ENCODE measurements at regions not wholly inside any gene's neighbourhood (a gene's known extent, or its start where the extent isn't known, plus 50 kb on each side); places are given as distances from the start of the nearest gene placed in this dataset.

GRCh38 chr2:104929663-104930062, 75.7 kb downstream of the POU3F3 start:
- DNase-seq, result no peak
- intact Hi-C loops (cut with micrococcal nuclease; ENCODE audit: unreplicated experiment), result no loop called here
- Histone ChIP-seq H3K4me2 (no peak overlapping the region), H3K36me3 (ENCODE audit: low read depth) (no peaks in the 10 kb centered on the region), H3K27me3 (ENCODE audit: insufficient read depth, low read depth) (peaks cover 63% of the 10 kb centered on the region), H3K4me3 (no peak overlapping the region), H3K4me1 (replicated peaks; ENCODE audit: insufficient read depth) (no peaks in the 10 kb centered on the region), H3F3A (ENCODE audit: insufficient read depth, low read depth) (no peaks in the 10 kb centered on the region), H3K27ac (no peak overlapping the region), H2AFZ (no peak overlapping the region), H3K9me2 (ENCODE audit: insufficient read depth) (no peaks in the 10 kb centered on the region), H4K20me1 (ENCODE audit: insufficient read depth) (no peaks in the 10 kb centered on the region), H3K9me3 (ENCODE audit: insufficient read depth, low read depth) (no peaks in the 10 kb centered on the region), H3K79me2 (ENCODE audit: low read depth) (no peaks in the 10 kb centered on the region)
- TF ChIP-seq EZH2 (IDR thresholded peaks at IDR 0.05; ENCODE audit: low read depth), result no peak
- POLR2A ChIA-PET (ENCODE audit: unreplicated experiment), result no interaction called here
- no TSS peak for BruUV-seq (replicated peaks)
- CTCF ChIA-PET, result no interaction called here

GRCh38 chr2:104930732-104931131, 76.8 kb downstream of the POU3F3 start:
- Histone ChIP-seq H3K4me2 (no peak overlapping the region), H3K27ac (no peak overlapping the region), H3K9me2 (ENCODE audit: insufficient read depth) (no peaks in the 10 kb centered on the region), H2AFZ (no peak overlapping the region), H3K79me2 (ENCODE audit: low read depth) (no peaks in the 10 kb centered on the region), H3K4me1 (replicated peaks; ENCODE audit: insufficient read depth) (no peaks in the 10 kb centered on the region), H3K36me3 (ENCODE audit: low read depth) (no peaks in the 10 kb centered on the region), H3K4me3 (no peak overlapping the region), H3K27me3 (ENCODE audit: insufficient read depth, low read depth) (peaks cover 74% of the 10 kb centered on the region), H3F3A (ENCODE audit: insufficient read depth, low read depth) (no peaks in the 10 kb centered on the region), H4K20me1 (ENCODE audit: insufficient read depth) (no peaks in the 10 kb centered on the region), H3K9me3 (ENCODE audit: insufficient read depth, low read depth) (no peaks in the 10 kb centered on the region)
- no TSS peak for BruUV-seq (replicated peaks)
- CTCF ChIA-PET, result no interaction called here
- intact Hi-C loops (cut with micrococcal nuclease; ENCODE audit: unreplicated experiment), result no loop called here
- DNase-seq, result no peak
- POLR2A ChIA-PET (ENCODE audit: unreplicated experiment), result no interaction called here
- TF ChIP-seq CTCF (conservative IDR thresholded peaks at IDR 0.05) (no peak), EZH2 (IDR thresholded peaks at IDR 0.05; ENCODE audit: low read depth) (no peak)

GRCh38 chr2:104932243-104932642, 78.3 kb downstream of the POU3F3 start:
- BruUV-seq (replicated peaks), result no TSS peak
- H3K79me2 ChIP-seq (ENCODE audit: low read depth), result no peaks in the 10 kb centered on the region
- no peaks in the 10 kb centered on the region for H4K20me1 ChIP-seq (ENCODE audit: insufficient read depth)
- H3K9me2 ChIP-seq (ENCODE audit: insufficient read depth), result no peaks in the 10 kb centered on the region
- ChIA-PET POLR2A (ENCODE audit: unreplicated experiment) (no interaction called here), CTCF (interaction anchor here (0.6 kb wide), 1 partner anchor 70 kb away, joined by 5 read pairs; no protein-coding TSS in a partner anchor)
- no peak overlapping the region for H2AFZ ChIP-seq
- no peaks in the 10 kb centered on the region for H3K36me3 ChIP-seq (ENCODE audit: low read depth)
- intact Hi-C loops (cut with micrococcal nuclease; ENCODE audit: unreplicated experiment), result no loop called here
- no peak for DNase-seq
- H3K27me3 ChIP-seq (ENCODE audit: insufficient read depth, low read depth), result peaks cover 89% of the 10 kb centered on the region
- H3K4me1 ChIP-seq (replicated peaks; ENCODE audit: insufficient read depth), result no peaks in the 10 kb centered on the region
- H3F3A ChIP-seq (ENCODE audit: insufficient read depth, low read depth), result no peaks in the 10 kb centered on the region
- TF ChIP-seq CTCF (conservative IDR thresholded peaks at IDR 0.05) (no peak), EZH2 (IDR thresholded peaks at IDR 0.05; ENCODE audit: low read depth) (no peak)
- no peaks in the 10 kb centered on the region for H3K9me3 ChIP-seq (ENCODE audit: insufficient read depth, low read depth)
- H3K27ac ChIP-seq, result no peak overlapping the region
- no peak overlapping the region for H3K4me3 ChIP-seq
- H3K4me2 ChIP-seq, result no peak overlapping the region

GRCh38 chr2:104933151-104933917, 79.4 kb downstream of the POU3F3 start:
- H2AFZ ChIP-seq, result no peak overlapping the region
- no peaks in the 10 kb centered on the region for H3K9me2 ChIP-seq (ENCODE audit: insufficient read depth)
- no TSS peak for BruUV-seq (replicated peaks)
- no peaks in the 10 kb centered on the region for H3K79me2 ChIP-seq (ENCODE audit: low read depth)
- DNase-seq, result no peak
- peaks cover 93% of the 10 kb centered on the region for H3K27me3 ChIP-seq (ENCODE audit: insufficient read depth, low read depth)
- no peak for TF ChIP-seq CTCF (conservative IDR thresholded peaks at IDR 0.05)
- TF ChIP-seq EZH2 (IDR thresholded peaks at IDR 0.05; ENCODE audit: low read depth), result no peak
- no peak overlapping the region for H3K4me3 ChIP-seq
- H3K36me3 ChIP-seq (ENCODE audit: low read depth), result no peaks in the 10 kb centered on the region
- CTCF ChIA-PET, result no interaction called here
- intact Hi-C loops (cut with micrococcal nuclease; ENCODE audit: unreplicated experiment), result no loop called here
- H4K20me1 ChIP-seq (ENCODE audit: insufficient read depth), result no peaks in the 10 kb centered on the region
- H3K9me3 ChIP-seq (ENCODE audit: insufficient read depth, low read depth), result no peaks in the 10 kb centered on the region
- H3K4me1 ChIP-seq (replicated peaks; ENCODE audit: insufficient read depth), result no peaks in the 10 kb centered on the region
- no peaks in the 10 kb centered on the region for H3F3A ChIP-seq (ENCODE audit: insufficient read depth, low read depth)
- H3K4me2 ChIP-seq, result no peak overlapping the region
- no peak overlapping the region for H3K27ac ChIP-seq
- POLR2A ChIA-PET (ENCODE audit: unreplicated experiment), result no interaction called here

Measured in PC-9 (cell line).